Kidney (tissue), 13 donors: ENCODE measurements at regions not wholly inside any gene's neighbourhood (a gene's known extent, or its start where the extent isn't known, plus 50 kb on each side); places are given as distances from the start of the nearest gene placed in this dataset.
"Not testable (repeated sequence)": the region's sequence is repeated elsewhere in the genome, so short reads cannot be mapped to it uniquely, and the experiment has no call there.

Experiments
- DNase-seq, 5 donors: peaks; one replicate each; pipeline ENCODE4 v3.0.0-alpha.2; 2013 to 2020
- FAIRE-seq: peaks from 2 replicates; lab custom pipeline; 2012; peaks lifted over from hg19 to GRCh38; lab: Jason Lieb, UNC
- H3K27ac ChIP-seq, 2 donors: one replicate each; pipeline ENCODE4 v1.7.0; 2013; ENCODE audit warnings: low read depth in 2 of 2, low read length in 2 of 2, inconsistent platforms in 1 of 2
- H3K27me3 ChIP-seq: one replicate; pipeline ENCODE4 v1.7.1; 2013; ENCODE audit warnings: low read length, inconsistent platforms; ENCODE audit not compliant: control insufficient read depth, insufficient read depth
- H3K36me3 ChIP-seq, 3 donors: one replicate each; pipeline versions ENCODE4 v1.7.0 to v1.7.1; 2013; ENCODE audit warnings: low read length in 3 of 3, control low read depth in 1 of 3, inconsistent platforms in 1 of 3; ENCODE audit not compliant: insufficient read depth in 3 of 3, control insufficient read depth in 2 of 3
- H3K4me1 ChIP-seq, 3 donors: one replicate each; pipeline versions ENCODE4 v1.7.0 to v1.7.1; 2013; ENCODE audit warnings: low read length in 3 of 3, inconsistent platforms in 1 of 3, low read depth in 1 of 3; ENCODE audit not compliant: control insufficient read depth in 2 of 3, insufficient read depth in 2 of 3
- H3K4me3 ChIP-seq, 3 donors: one replicate each; pipeline versions ENCODE4 v1.7.0 to v1.8.1; 2013; ENCODE audit warnings: low read length in 3 of 3, control low read depth in 1 of 3, inconsistent platforms in 1 of 3
- H3K9ac ChIP-seq, 3 donors: one replicate each; pipeline versions ENCODE4 v1.7.0 to v1.7.1; 2013; ENCODE audit warnings: low read length in 3 of 3, control low read depth in 1 of 3, inconsistent platforms in 1 of 3
- H3K9me3 ChIP-seq, 3 donors: one replicate each; pipeline versions ENCODE4 v1.7.0 to v1.7.1; 2013; ENCODE audit warnings: low read length in 3 of 3, control low read depth in 1 of 3, inconsistent platforms in 1 of 3; ENCODE audit not compliant: control insufficient read depth in 2 of 3, insufficient read depth in 1 of 3
- CTCF ChIP-seq: IDR thresholded peaks from 3 replicates; pipeline ENCODE4 v1.5.1; 2012; ENCODE audit warnings: mild to moderate bottlenecking, moderate library complexity, borderline replicate concordance; ENCODE audit not compliant: insufficient read depth; ENCODE audit errors: extremely low read depth
- intact Hi-C: fragments of 100-400 bp; cut with DNase I; formaldehyde crosslinking; loops from one replicate; pipeline ENCODE4 v1.11.1; 2022
- donor health status: control.
- donor health status: control.
- donor health status: control.
- donor health status: control.
- donor health status: control.
- donor health status: DM: yes; HTN: yes; CAD: no.
- donor health status: Normal renal cell carcinoma (clear cell type).

GRCh38 chrX:65874765-65875164 lies 165.1 kb downstream of the VSIG4 start:
- TF ChIP-seq CTCF: no peak
- Histone ChIP-seq H3K27me3 (no peaks in the 10 kb centered on the region), H3K27ac (no peak overlapping the region), H3K4me1 (no peaks in the 10 kb centered on the region), H3K9ac (no peak overlapping the region), H3K4me3 (no peak overlapping the region), H3K9me3 (no peaks in the 10 kb centered on the region), H3K36me3 (no peaks in the 10 kb centered on the region)
- DNase-seq: no peak
- FAIRE-seq: no peak
- intact Hi-C loops: no loop called here

GRCh38 chrX:65874110-65874509 lies 165.8 kb downstream of the VSIG4 start:
- Histone ChIP-seq H3K36me3 (no peaks in the 10 kb centered on the region), H3K9me3 (no peaks in the 10 kb centered on the region), H3K9ac (no peak overlapping the region), H3K4me3 (no peak overlapping the region), H3K27ac (no peak overlapping the region), H3K4me1 (no peaks in the 10 kb centered on the region), H3K27me3 (no peaks in the 10 kb centered on the region)
- FAIRE-seq: no peak
- TF ChIP-seq CTCF: no peak
- intact Hi-C loops: no loop called here
- DNase-seq: no peak

GRCh38 chrX:65873385-65873784 lies 166.5 kb downstream of the VSIG4 start:
- Histone ChIP-seq H3K27me3 (no peaks in the 10 kb centered on the region), H3K36me3 (no peaks in the 10 kb centered on the region), H3K27ac (no peak overlapping the region), H3K4me1 (no peaks in the 10 kb centered on the region), H3K4me3 (no peak overlapping the region), H3K9ac (no peak overlapping the region), H3K9me3 (no peaks in the 10 kb centered on the region)
- intact Hi-C loops: no loop called here
- FAIRE-seq: no peak
- TF ChIP-seq CTCF: no peak
- DNase-seq: no peak

- H3K4me1 ChIP-seq: no peaks in the 10 kb centered on the region
- DNase-seq (no peak), FAIRE-seq (no peak)
- no peak overlapping the region for H3K27ac ChIP-seq
- no peak for TF ChIP-seq CTCF
- no peaks in the 10 kb centered on the region for H3K36me3 ChIP-seq
- no peak overlapping the region for H3K9ac ChIP-seq
- intact Hi-C loops: no loop called here
- no peak overlapping the region for H3K4me3 ChIP-seq
- no peaks in the 10 kb centered on the region for H3K9me3 ChIP-seq
- H3K27me3 ChIP-seq: no peaks in the 10 kb centered on the region
These were observed 168.1 kb downstream of the VSIG4 start for GRCh38 chrX:65871671-65872311.

- H3K9me3 ChIP-seq, H3K4me1 ChIP-seq, intact Hi-C loops, FAIRE-seq, DNase-seq, H3K27me3 ChIP-seq, H3K27ac ChIP-seq, H3K36me3 ChIP-seq, H3K4me3 ChIP-seq, H3K9ac ChIP-seq: not testable (repeated sequence)
These were observed 169.3 kb downstream of the VSIG4 start for GRCh38 chrX:65870544-65870943.
